ENCODE measurements at regions not wholly inside any gene's neighbourhood (a gene's known extent, or its start where the extent isn't known, plus 50 kb on each side); places are given as distances from the start of the nearest gene placed in this dataset.

DNA sequence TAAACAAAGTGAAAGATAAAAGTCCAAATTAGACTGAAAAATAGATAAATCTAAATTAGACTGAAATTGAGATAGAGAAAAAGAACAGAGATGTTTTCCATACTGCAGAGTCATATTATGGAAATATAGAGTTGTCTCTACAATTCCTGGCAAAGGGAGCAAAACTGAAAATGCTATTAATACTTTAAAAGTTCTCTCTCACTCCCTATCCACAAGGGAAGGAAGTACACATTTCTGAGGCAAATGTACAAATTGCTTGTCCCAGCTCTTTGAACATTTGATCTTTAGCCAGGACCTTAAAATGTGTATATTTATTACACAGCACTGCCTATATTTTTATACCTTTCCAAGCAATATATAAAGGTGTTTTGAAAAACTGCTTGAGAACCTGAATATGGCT, 225.1 kb upstream of the SEMA6D start:
- no peak for DNase-seq
- TF ChIP-seq, protein P1, sequence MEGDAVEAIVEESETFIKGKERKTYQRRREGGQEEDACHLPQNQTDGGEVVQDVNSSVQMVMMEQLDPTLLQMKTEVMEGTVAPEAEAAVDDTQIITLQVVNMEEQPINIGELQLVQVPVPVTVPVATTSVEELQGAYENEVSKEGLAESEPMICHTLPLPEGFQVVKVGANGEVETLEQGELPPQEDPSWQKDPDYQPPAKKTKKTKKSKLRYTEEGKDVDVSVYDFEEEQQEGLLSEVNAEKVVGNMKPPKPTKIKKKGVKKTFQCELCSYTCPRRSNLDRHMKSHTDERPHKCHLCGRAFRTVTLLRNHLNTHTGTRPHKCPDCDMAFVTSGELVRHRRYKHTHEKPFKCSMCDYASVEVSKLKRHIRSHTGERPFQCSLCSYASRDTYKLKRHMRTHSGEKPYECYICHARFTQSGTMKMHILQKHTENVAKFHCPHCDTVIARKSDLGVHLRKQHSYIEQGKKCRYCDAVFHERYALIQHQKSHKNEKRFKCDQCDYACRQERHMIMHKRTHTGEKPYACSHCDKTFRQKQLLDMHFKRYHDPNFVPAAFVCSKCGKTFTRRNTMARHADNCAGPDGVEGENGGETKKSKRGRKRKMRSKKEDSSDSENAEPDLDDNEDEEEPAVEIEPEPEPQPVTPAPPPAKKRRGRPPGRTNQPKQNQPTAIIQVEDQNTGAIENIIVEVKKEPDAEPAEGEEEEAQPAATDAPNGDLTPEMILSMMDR (IDR thresholded peaks at IDR 0.05): no peak
- intact Hi-C loops (cut with DNase I, micrococcal nuclease): no loop called here
- Histone ChIP-seq H3K9me3 (no peaks in the 10 kb centered on the region), H3K4me1 (ENCODE audit: low read depth) (no peaks in the 10 kb centered on the region), H3K4me3 (no peak overlapping the region), H3K36me3 (ENCODE audit: low read depth) (no peaks in the 10 kb centered on the region)
- no peak for ATAC-seq

DNA sequence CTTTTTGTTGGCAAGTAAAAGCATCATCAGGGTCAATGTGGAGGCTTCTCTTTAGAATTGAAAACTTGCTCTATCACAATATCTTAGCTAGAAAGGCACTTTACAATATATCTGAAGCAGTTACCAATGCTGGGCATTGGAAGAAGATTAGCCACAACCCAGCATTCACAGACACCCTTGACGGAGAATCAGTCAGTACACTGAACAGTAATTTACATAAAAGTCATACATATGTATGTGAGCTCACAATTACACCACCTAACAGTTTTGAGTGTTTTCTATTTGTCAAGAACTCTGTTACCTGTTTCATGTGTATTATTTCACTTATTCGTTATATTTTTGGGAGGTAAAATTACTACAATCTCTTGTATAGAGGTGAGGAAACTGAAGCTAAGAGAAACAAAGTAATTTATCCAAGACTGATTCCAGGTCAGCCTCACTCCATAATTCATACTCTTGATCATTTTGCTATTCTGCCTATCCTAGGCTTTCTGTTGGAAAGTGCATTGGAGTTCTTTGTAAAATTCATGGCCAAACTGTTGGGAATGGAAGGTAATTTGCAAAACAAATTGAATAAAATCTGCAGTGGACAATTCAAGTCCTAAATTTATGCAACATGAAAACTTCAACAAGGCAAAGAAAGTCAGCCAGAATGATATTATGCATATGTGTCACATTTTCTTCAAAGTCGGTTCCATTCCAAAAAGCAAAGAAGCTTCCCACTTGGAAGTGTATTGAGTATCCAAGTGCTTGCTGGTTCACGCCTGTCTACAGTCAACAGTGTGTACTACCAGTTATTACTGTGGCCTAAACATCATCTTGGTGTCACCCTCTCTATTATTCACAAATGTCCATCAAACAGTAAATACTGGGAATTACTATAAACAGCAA, 223.7 kb upstream of the SEMA6D start:
- no peaks in the 10 kb centered on the region for H3K9me3 ChIP-seq
- no peak overlapping the region for H3K4me3 ChIP-seq
- intact Hi-C loops (cut with DNase I, micrococcal nuclease): no loop called here
- H3K36me3 ChIP-seq (ENCODE audit: low read depth): no peaks in the 10 kb centered on the region
- ATAC-seq (no peak), DNase-seq (no peak)
- TF ChIP-seq, protein P1 (IDR thresholded peaks at IDR 0.05): no peak
- H3K4me1 ChIP-seq (ENCODE audit: low read depth): no peaks in the 10 kb centered on the region

DNA sequence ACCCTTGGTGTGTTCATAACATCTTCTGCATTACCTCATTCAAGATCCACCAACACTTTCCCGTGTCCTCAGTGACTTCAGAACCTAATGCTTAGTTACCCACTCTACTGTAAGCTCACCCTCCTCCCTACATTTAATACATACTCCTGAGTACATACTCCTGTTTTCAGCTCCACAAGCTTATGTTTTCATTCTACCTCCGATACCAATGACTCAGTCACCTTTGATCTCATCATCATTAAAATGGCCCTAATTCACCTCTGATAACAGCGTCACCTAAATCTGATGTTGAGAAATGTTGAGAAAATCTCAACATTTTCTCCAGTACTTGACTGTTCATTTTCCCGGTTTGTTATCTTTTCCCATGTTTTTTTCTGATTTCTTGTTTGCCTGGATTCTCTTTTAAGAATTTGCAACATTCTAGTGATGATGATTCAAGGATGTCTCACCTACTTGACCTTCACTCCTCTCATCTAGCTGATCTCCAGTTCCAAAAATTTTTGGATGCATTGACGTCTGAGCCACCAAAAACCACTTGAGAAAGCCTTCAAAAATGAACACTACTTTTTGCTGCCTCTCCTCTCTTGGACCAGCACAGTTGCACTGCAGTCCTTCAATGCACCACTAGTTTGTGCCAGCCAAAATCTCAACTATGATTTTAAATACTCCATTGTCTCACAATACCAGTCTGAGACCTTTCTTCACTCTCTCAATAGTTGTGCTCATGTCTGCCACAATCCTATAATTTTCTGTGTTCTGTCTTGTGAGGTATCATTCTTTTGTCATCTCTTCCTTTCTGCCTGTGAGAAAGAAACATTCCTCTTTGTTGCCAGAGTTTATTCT, 220.7 kb upstream of the SEMA6D start:
- intact Hi-C loops (cut with DNase I, micrococcal nuclease): no loop called here
- DNase-seq: no peak
- Histone ChIP-seq H3K9me3 (no peaks in the 10 kb centered on the region), H3K36me3 (ENCODE audit: low read depth) (no peaks in the 10 kb centered on the region), H3K4me3 (no peak overlapping the region), H3K4me1 (ENCODE audit: low read depth) (no peaks in the 10 kb centered on the region)
- TF ChIP-seq, protein P1 (IDR thresholded peaks at IDR 0.05): no peak
- ATAC-seq: no peak

DNA sequence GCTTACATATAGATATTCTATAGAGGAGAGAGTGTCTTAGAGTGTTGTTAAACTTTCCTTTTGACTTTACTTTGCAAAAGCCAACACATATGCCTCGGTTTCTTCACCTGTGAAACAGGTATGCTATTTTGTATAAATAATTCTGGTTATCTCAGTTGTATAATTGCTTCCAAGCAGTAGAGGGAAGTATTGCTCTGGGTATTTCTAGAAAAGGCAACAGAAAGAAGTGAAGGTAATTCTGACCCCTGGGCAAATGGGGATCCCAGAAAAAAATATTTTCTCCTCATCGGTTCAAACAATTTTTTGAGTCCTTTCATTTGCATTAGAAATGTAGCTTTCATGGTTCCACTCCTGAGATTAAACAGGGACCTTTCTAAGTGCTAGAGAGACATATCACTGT, 216.5 kb upstream of the SEMA6D start:
- no peak for ATAC-seq
- H3K9me3 ChIP-seq: no peaks in the 10 kb centered on the region
- TF ChIP-seq, protein P1 (IDR thresholded peaks at IDR 0.05): no peak
- DNase-seq: no peak
- H3K4me1 ChIP-seq (ENCODE audit: low read depth): no peaks in the 10 kb centered on the region
- intact Hi-C loops (cut with DNase I, micrococcal nuclease): no loop called here
- no peaks in the 10 kb centered on the region for H3K36me3 ChIP-seq (ENCODE audit: low read depth)
- H3K4me3 ChIP-seq: no peak overlapping the region

DNA sequence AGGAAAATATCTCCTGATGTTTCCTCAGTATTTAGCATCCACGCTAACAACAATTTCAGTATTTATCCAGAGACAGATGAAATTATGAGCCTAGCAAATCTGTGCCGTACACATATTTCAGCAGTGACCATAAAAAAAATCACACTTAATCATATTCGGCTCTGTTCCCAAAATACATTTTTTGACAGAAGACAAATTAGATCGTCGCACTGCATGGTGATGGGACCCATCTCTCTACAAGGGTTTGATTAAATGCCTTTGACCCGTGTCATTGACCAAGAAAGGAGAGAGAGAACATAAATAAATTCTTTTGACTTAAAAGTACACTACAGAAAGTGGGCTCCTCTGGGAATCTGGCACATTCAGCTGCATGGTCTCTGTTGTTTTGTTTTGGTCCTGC, 215.3 kb upstream of the SEMA6D start:
- DNase-seq (no peak), ATAC-seq (no peak)
- Histone ChIP-seq H3K36me3 (ENCODE audit: low read depth) (no peaks in the 10 kb centered on the region), H3K9me3 (no peaks in the 10 kb centered on the region), H3K4me1 (ENCODE audit: low read depth) (no peaks in the 10 kb centered on the region), H3K4me3 (no peak overlapping the region)
- TF ChIP-seq, protein P1 (IDR thresholded peaks at IDR 0.05): no peak
- intact Hi-C loops (cut with DNase I, micrococcal nuclease): no loop called here
